PC-3 (cell line): ENCODE measurements at regions not wholly inside any gene's neighbourhood (a gene's known extent, or its start where the extent isn't known, plus 50 kb on each side); places are given as distances from the start of the nearest gene placed in this dataset.

Source experiments
- ATAC-seq: fragments of 200-7000 bp; cut with Tn5 transposase; 2 replicates; pipeline ENCODE4 v1.9.1; 2020; ENCODE audit warnings: mild to moderate bottlenecking, moderate library complexity
- BruUV-seq: library from RNA; stranded (reverse); fragments of 400-500 nt; replicated peaks from 2 replicates; lab custom pipeline; 2021; lab: Mats Ljungman, UMichigan
- CTCF ChIA-PET: fragments of 300-600 bp; sonication (Branson Sonifier 250); formaldehyde crosslinking; loops from one replicate; lab custom pipeline; 2022; ENCODE audit warnings: antibody characterized with exemption; lab: Charles Lee
- POLR2A ChIA-PET: fragments of 300-600 bp; sonication (Branson Sonifier 250); formaldehyde crosslinking; loops from one replicate; lab custom pipeline; 2022; ENCODE audit warnings: antibody characterized with exemption; ENCODE audit not compliant: unreplicated experiment; lab: Charles Lee
- DNase-seq: peaks from one replicate; pipeline ENCODE4 v3.0.0-alpha.2; 2015
- H2AFZ ChIP-seq: fragments of 300-600 bp; sonication (generic); 2 replicates; pipeline ENCODE4 v1.6.0; 2016; ENCODE audit warnings: antibody characterized with exemption, low read length
- H3F3A ChIP-seq: fragments of 300-600 bp; sonication (generic); one replicate; pipeline ENCODE4 v1.6.0; 2017; ENCODE audit warnings: antibody characterized with exemption, low read length, control low read depth, mild to moderate bottlenecking; ENCODE audit not compliant: unreplicated experiment
- H3K27ac ChIP-seq: fragments of 300-600 bp; sonication (generic); 2 replicates; pipeline ENCODE4 v1.5.1; 2016; ENCODE audit warnings: mild to moderate bottlenecking, low read length
- H3K27me3 ChIP-seq: fragments of 300-600 bp; sonication (generic); 2 replicates; pipeline ENCODE4 v1.6.1; 2016; ENCODE audit warnings: low read length, mixed read lengths
- H3K36me3 ChIP-seq: fragments of 300-600 bp; sonication (generic); 2 replicates; pipeline ENCODE4 v1.6.1; 2016; ENCODE audit warnings: low read depth, mixed run types, low read length, mixed read lengths
- H3K4me1 ChIP-seq: fragments of 300-600 bp; sonication (generic); 2 replicates; pipeline ENCODE4 v1.5.1; 2016; ENCODE audit warnings: low read length; ENCODE audit not compliant: insufficient read depth
- H3K4me2 ChIP-seq: fragments of 300-600 bp; sonication (generic); 2 replicates; pipeline ENCODE4 v1.6.0; 2016; ENCODE audit warnings: low read length
- H3K4me3 ChIP-seq: fragments of 300-600 bp; sonication (generic); 2 replicates; pipeline ENCODE4 v1.5.1; 2016; ENCODE audit warnings: mild to moderate bottlenecking, low read length, mixed read lengths
- H3K79me2 ChIP-seq: fragments of 300-600 bp; sonication (generic); 2 replicates; pipeline ENCODE4 v1.6.1; 2017; ENCODE audit warnings: low read length, mixed read lengths
- H3K9ac ChIP-seq: fragments of 300-600 bp; sonication (generic); 2 replicates; pipeline ENCODE4 v1.6.0; 2016; ENCODE audit warnings: mild to moderate bottlenecking, low read length
- H3K9me2 ChIP-seq: fragments of 300-600 bp; sonication (generic); replicated peaks from 2 replicates; pipeline ENCODE4 v1.6.1; 2016; ENCODE audit warnings: mixed run types, low read length, mixed read lengths
- H3K9me3 ChIP-seq: fragments of 300-600 bp; sonication (generic); 2 replicates; pipeline ENCODE4 v1.6.1; 2016; ENCODE audit warnings: low read length, mixed read lengths
- H4K20me1 ChIP-seq: fragments of 300-600 bp; sonication (generic); 2 replicates; pipeline ENCODE4 v1.6.1; 2016; ENCODE audit warnings: low read length, mixed read lengths
- CTCF ChIP-seq: fragments of 300-600 bp; sonication (generic); conservative IDR thresholded peaks from 2 replicates; pipeline ENCODE4 v1.5.1; 2017; ENCODE audit warnings: antibody characterized with exemption, low read depth, mild to moderate bottlenecking, low read length
- EZH2 ChIP-seq: fragments of 300-600 bp; sonication (generic); IDR thresholded peaks from one replicate; pipeline ENCODE4 v1.6.1; 2017; ENCODE audit warnings: antibody characterized with exemption, mild to moderate bottlenecking, low read length; ENCODE audit not compliant: unreplicated experiment
- EZH2phosphoT487 ChIP-seq: fragments of 300-600 bp; sonication (generic); IDR thresholded peaks from 2 replicates; pipeline ENCODE4 v1.6.1; 2018; ENCODE audit warnings: mild to moderate bottlenecking, antibody characterized with exemption, low read length, borderline replicate concordance
- intact Hi-C: fragments of 100-400 bp; cut with micrococcal nuclease; formaldehyde crosslinking; loops from 2 replicates; pipeline ENCODE4 v1.9.0; 2023

DNA sequence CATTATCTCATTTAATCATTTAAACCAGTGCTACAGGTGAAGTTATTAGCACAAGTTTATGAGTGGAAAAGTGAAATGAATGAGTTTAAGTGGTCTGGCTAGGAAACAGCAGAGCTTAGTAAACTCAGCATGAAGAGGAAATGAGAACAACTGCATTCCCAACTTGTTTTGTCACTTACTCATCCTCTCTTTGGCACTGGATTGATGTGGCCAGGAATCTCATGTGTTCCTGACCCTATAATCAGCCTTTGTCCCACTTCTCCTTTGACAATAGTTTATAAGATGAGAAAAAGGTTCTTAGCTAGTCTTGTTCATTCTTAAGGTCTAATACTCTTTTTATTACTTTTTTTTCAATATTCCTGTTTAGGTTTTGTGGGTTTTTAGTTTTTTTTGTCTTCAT is 559.2 kb upstream of the TLE4 start:
- H3F3A ChIP-seq, result peaks cover 4% of the 10 kb centered on the region
- intact Hi-C loops, result no loop called here
- H3K4me3 ChIP-seq, result no peak overlapping the region
- ChIA-PET POLR2A (no interaction called here), CTCF (no interaction called here)
- 0 out of 2 replicates have a peak overlapping the region, but pooled peaks have one; percentile 14 for H3K4me2 ChIP-seq
- no peaks in the 10 kb centered on the region for H3K79me2 ChIP-seq
- H2AFZ ChIP-seq, result no peak overlapping the region
- peak overlapping the region; percentile 66 for H3K27ac ChIP-seq
- no peaks in the 10 kb centered on the region for H4K20me1 ChIP-seq
- H3K27me3 ChIP-seq, result no peaks in the 10 kb centered on the region
- H3K9me2 ChIP-seq, result no peaks in the 10 kb centered on the region
- H3K9me3 ChIP-seq, result no peaks in the 10 kb centered on the region
- peaks cover 36% of the 10 kb centered on the region for H3K4me1 ChIP-seq
- peak; percentile 52 for ATAC-seq
- H3K9ac ChIP-seq, result no peak overlapping the region
- DNase-seq, result peak; percentile 81
- BruUV-seq, result no TSS peak
- TF ChIP-seq EZH2 (no peak), EZH2phosphoT487 (no peak), CTCF (no peak)
- 0 out of 2 replicates have a peak, but pooled peaks cover 4% of the 10 kb centered on the region for H3K36me3 ChIP-seq

DNA sequence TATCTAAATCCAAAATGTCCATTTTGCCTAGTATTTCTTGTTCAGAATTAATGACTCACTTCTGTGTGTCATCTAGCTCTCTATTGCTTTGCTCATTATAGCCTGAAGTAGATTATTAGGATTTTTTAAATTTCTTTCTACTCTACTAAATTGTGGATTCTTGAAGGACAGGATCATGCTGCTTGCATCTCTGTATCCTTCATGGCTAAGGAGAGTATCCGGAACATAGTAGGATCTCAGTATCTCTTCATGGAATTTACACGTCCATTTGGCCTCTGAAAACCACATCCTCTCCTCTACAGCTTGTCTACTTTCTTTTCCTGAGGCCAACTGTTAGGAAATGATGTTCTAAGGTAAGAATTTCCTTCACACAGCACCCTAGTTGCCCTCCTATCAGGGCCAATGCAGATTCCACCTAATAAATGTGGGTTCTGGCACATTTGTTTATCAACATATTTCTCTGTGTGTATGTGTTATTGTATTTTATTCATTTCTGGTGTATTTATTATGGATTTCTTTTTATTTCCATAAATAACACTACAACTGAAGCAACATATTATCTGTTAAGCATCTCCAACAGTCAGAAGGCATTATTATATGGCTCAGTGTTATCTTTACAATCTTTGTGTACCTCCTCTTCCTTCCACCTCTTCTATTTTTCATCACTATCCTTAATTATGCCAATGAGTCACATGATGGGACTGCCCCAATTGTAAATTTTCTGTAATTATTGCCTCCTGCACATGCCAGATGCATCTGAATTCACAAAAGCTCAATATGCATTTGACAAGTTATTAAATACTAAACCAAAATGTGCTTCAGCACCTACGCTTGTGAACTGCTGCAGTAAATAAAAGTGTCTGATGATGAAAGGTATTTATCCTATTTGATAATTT is 557.8 kb upstream of the TLE4 start:
- Histone ChIP-seq H3K27me3 (no peaks in the 10 kb centered on the region), H3K36me3 (0 out of 2 replicates have a peak, but pooled peaks cover 4% of the 10 kb centered on the region), H2AFZ (no peak overlapping the region), H3K4me1 (peaks cover 36% of the 10 kb centered on the region), H3K9me2 (no peaks in the 10 kb centered on the region), H3K9ac (no peak overlapping the region), H3K4me3 (no peak overlapping the region), H3F3A (peaks cover 4% of the 10 kb centered on the region), H3K79me2 (no peaks in the 10 kb centered on the region), H4K20me1 (no peaks in the 10 kb centered on the region), H3K4me2 (0 out of 2 replicates have a peak overlapping the region, but pooled peaks have one; percentile 15), H3K27ac (peak overlapping the region; percentile 66), H3K9me3 (no peaks in the 10 kb centered on the region)
- ChIA-PET CTCF (no interaction called here), POLR2A (no interaction called here)
- DNase-seq (peak; percentile 74), ATAC-seq (peak; percentile 40)
- intact Hi-C loops, result no loop called here
- BruUV-seq, result no TSS peak
- TF ChIP-seq CTCF, result no peak
- no peak for TF ChIP-seq EZH2
- no peak for TF ChIP-seq EZH2phosphoT487
